ENCODE measurements at regions not wholly inside any gene's neighbourhood (a gene's known extent, or its start where the extent isn't known, plus 50 kb on each side); places are given as distances from the start of the nearest gene placed in this dataset.
A peak's percentile ranks its signal among the peaks of the same experiment; 100 is the strongest.
"Not testable (repeated sequence)": the region's sequence is repeated elsewhere in the genome, so short reads cannot be mapped to it uniquely, and the experiment has no call there.

DNA sequence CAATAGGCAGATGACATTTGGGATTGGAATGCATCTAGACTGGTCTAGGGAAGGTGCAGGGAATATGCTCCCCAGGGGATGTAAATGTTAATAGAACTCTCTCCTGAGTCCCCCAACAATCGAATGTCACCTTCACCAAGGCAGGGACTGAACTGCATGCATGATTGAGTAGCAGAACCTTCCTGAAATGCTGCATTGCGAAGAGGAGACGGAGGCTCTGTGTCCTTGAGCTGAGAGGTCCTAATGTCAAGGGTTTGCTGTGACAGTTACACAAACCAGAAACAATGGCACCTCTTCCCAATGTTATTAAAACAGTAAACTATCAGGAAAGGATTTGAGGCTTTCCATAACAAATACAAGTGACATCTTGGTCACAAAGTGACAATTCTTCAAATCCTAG is 117.5 kb upstream of the SFSWAP start:
- DNase-seq, result no peak

DNA sequence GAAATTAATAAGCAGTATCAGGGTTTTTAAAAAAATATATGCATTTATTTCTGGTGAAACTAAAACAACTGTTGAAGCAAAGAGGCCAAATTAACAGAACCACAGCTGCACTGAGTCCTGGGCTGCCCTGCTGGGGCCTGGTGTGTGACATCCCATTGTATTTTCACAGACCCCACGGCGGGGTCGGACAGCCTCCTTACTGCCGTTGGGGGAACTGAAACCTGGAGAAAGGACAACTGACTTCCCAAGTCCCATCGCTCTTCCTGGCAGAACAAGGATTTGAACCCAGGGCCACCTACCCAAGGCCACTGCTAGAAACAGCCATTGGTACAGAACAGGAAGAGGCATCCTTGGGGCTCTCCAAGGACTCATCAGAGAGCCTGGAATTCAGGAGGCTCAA is 114.8 kb upstream of the SFSWAP start:
- no peak for DNase-seq

DNA sequence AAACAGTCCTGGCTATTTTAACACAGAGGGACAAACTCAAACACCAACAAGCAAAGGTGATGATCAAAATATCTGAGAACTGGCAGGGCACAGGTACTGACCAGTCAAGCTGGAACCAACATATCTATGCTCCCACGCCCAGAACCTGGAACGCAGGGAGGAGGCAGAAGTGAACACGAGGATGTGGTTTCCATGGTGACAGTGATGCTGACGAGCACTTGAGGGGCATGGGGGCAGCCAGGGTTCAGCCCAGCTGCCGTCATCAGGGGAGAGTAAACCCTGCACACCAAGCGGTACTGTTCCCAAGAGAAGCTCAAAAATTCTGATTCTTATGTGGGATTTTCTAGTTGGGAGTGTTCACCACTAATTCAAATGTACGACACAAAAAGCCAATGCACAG is 113.6 kb upstream of the SFSWAP start:
- DNase-seq, result no peak

- no peak for DNase-seq
Measured at GRCh38 chr12:131598717-131599116, 112.2 kb upstream of the SFSWAP start.

GRCh38 chr12:131599190-131600159 is 111.4 kb upstream of the SFSWAP start:
- no peak for DNase-seq

DNA sequence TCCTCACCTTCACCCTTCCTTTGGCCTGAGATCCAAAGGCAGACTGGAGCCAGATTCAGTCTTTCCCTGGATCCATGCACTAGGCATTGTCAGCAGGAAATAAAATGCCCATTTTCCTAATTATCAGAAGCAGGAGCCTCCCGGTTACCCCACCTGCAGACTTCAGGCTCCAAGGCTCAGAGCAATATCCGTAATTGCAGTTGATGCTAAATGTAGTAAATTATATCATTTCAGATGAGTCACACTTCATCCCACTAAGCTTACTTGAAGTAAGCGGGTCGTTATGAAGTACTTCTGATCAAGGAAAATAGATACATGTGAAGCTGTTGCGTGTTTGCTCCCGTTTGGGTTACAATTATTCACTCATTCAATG is 110.7 kb upstream of the SFSWAP start:
- DNase-seq, result no peak

DNA sequence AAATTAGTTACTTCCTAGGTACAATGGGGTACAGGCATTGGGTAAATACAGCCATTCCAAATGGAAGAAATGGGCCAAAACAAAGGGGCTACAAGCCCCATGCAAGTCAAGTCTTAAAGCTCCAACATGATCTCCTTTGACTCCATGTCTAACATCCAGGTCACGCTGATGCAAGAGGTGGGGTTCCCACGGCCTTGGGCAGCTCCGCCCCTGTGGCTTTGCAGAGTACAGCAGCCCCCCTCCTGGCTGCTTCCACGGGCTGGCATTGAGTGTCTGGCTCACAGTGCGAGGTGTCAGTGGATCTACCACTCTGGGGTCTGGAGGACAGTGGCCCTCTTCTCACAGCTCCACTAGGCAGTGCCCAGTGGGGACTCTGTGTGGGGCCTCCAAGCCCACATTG is 109.4 kb upstream of the SFSWAP start:
- not testable (repeated sequence) for DNase-seq

- no peak for DNase-seq
Measured at GRCh38 chr12:131603106-131603938, 107.6 kb upstream of the SFSWAP start.

DNA sequence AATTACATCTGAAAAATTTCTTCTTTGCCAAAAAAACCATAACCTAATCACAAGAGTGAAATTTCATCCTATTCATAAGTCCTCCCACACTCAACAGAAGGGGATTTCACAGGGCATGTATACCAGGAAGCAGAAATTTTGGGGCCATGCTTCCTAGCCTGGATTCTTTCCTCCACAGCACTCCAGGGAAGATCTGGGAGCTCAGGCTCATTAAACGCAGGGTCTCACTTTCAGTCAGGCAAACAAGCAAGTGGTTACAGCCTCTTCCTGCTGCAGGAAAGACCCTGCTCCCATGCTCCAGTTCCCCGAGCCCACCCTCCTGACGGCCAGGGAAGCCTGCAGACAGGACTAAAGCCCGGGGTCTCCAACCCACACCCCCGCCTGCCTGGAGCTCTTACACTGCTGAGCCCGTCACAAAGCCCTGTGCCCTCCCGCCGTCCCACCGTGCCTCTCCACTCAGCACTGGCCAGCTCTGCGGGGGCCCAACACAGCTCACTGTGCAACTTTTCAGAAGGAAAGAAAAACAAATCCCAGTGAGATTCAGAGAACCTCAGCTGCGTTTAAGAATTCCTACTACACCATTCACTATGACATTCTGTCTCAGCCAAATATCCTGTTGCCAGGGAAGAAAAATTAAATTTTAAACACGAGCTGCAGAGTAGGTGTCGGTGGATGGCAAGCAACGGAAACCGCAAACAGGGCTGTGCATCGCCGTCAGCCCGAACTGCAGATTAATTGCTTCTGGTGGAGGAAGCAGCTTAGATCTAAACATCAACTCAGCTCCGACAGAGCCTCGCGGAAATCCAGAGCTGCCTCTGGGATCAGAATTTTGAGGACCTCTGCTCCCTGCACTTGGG is 106.7 kb upstream of the SFSWAP start:
- peak; percentile 56 for DNase-seq

DNA sequence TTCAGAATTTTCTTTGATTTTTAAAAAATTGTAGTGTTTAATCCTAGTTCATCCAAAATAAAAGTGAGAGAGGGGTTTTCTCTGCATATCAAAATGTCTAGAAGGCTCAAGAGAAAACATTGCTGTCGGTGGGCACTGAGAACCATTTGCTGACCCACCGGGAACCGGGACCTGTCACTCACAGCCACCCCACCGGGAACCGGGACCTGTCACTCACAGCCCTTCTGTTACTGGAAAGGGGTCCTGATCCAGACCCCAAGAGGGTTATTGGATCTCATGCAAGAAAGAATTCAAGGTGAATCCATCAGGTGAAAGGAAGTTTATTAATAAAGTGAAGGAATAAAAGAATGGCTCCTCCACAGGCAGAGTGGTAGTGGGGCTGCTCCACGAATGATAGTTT is 106.0 kb upstream of the SFSWAP start:
- no peak for DNase-seq

- no peak for DNase-seq
Measured at GRCh38 chr12:131605304-131605829, 105.5 kb upstream of the SFSWAP start.

GRCh38 chr12:131606218-131606901 is 104.5 kb upstream of the SFSWAP start:
- no peak for DNase-seq

DNA sequence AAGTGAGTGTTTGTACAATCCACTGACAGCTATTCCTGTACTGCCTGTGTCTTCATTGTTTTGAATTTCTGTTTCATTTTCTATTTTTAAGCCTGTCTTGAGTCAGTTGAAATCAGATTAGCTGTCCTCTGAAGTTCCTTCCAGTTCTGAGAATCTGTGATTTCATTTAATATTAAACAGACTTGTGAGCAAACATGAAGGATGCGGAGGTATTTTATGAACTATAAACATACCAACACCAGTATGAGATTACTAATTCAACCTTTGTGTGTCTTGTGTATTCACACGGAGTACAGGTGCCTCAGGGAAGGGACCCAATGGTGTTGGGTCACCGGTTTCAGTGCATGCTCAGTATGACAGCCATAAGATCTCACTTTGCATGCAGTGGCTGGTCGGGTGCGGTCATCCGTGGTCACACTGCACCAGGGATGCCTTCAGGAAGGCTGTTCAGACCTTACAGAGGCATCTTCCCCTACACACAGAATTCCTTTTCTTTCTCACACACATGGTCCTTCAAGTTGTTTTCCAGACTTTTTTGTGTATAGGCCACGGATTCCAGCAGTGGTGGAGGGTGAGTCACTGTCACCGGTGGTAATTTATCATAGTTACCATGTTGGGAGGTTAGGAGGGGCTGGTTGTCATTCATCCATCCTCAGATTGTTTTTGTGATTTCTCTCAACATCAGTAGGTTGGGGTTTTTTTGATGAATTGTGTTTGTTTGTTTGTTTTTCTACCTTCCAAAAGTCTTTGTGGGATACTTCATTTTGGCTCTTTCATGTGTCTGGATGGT is 103.0 kb upstream of the SFSWAP start:
- DNase-seq, result no peak

GRCh38 chr12:131608740-131609690 is 101.9 kb upstream of the SFSWAP start:
- DNase-seq, result no peak

DNA sequence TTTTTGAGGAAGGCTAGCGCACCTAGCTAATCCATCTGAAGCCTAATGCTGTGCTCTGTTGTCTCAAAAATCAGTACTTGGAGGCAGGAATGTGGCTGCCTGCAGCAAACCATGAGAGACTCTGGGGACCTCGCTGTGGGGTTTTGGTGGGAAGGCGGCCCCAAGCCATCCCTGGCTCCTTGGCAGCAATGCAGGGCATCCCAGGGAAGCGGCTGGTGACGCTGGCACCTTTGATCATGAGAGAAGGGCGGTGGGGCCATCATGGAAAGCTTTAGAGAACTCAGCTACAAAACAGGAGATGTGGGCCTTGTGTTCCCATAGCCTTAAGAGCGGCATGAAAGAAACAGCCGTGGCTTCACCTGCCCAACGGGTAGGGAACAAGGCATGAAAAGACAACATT is 101.1 kb upstream of the SFSWAP start:
- no peak for DNase-seq

DNA sequence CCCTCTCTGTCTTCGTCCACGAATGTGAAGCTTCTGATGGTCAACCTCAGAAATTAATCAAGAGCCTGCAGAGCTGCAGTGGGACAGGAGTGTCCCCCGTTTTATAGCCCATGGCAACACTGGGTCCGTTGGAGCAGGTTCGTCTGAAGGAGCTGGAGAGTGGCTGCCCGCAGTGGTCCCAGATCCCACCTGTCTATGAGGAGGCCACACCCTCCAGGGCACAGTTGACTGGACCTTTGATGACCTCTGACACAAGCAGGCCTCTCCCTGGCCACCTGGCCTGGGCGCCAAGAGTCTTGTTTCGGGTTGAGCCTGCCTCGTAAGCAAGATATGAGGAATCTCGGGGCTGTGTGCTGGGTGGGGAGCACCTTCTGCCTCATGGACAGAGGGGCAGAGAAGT is 100.7 kb upstream of the SFSWAP start:
- no peak for DNase-seq

DNA sequence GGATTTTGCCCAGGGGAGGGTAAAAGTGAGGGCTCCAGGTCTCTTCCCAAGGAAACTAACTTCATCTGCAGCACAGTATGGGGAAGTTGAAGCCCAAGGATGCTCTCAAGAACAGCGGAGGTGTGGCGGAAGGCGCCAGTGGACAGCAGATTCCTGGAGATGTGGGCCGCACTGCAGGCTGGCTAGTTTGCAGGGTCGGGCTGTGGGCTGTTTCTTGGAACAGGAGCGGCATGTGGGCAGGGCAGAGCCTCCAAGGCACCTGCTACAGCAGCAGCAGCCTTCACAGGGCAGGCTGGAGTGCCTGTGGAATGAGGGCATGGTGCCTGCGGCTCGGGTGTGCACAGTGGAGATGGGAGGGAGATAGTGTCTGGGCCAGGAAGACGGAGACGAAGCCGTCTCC is 100.0 kb upstream of the SFSWAP start:
- no peak for DNase-seq

- DNase-seq, result no peak
Measured at GRCh38 chr12:131611416-131612091, 99.3 kb upstream of the SFSWAP start.

DNA sequence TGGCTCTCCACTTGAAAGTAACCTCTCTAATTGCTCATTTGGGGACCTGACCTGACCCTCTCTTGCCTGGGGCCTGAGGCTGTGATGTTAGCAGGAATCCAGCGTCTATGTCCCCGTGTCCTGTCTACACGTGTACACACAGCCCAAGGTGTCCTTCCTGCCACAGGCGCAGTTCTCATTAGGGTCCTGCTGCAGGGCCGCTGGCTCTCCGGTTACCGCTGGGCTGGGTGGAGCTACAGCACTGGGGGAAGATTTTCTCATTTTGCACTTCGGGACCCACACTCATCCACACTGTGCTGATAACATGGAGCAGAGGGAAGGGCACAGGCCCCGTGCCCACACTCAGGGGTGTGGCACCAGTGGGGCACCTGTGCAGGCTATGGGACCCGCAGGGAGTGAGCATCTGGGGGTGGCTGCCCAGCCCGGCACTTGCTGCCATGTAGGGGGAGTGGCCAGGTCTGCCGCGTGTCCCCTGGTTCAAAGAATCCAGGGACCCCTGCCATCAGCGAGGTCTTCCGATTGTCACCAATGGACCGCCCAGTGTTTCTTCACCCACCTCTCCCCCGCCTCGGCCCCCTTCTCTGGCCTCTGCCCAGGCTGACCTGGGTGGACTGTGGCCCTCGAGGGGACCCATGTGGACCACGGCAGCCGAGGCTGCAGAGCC is 98.7 kb upstream of the SFSWAP start:
- DNase-seq, result no peak
